Loucy (cell line): ENCODE measurements at regions not wholly inside any gene's neighbourhood (a gene's known extent, or its start where the extent isn't known, plus 50 kb on each side); places are given as distances from the start of the nearest gene placed in this dataset.

Source experiments
- H2AFZ ChIP-seq: fragments of 200-600 bp; sonication (generic); 2 replicates; pipeline ENCODE4 v1.6.0; 2016; ENCODE audit warnings: antibody characterized with exemption, mild to moderate bottlenecking, low read length, moderate library complexity
- H3F3A ChIP-seq: fragments of 200-600 bp; 2 replicates; pipeline ENCODE4 v1.6.0; 2016; ENCODE audit warnings: antibody characterized with exemption, low read depth, mild to moderate bottlenecking
- H3K27me3 ChIP-seq: fragments of 200-600 bp; sonication (generic); 2 replicates; pipeline ENCODE4 v1.6.1; 2014; ENCODE audit warnings: low read length, mild to moderate bottlenecking; ENCODE audit not compliant: insufficient read depth, poor library complexity, severe bottlenecking
- H3K36me3 ChIP-seq: fragments of 200-600 bp; sonication (generic); 2 replicates; pipeline ENCODE4 v1.6.1; 2016; ENCODE audit warnings: low read length; ENCODE audit not compliant: insufficient read depth
- H3K4me1 ChIP-seq: fragments of 200-600 bp; sonication (generic); 2 replicates; pipeline ENCODE4 v1.5.1; 2014; ENCODE audit warnings: low read length, mild to moderate bottlenecking; ENCODE audit not compliant: insufficient read depth, poor library complexity, severe bottlenecking
- H3K4me2 ChIP-seq: fragments of 200-600 bp; sonication (generic); 2 replicates; pipeline ENCODE4 v1.6.0; 2014; ENCODE audit warnings: antibody characterized with exemption, low read length, low read depth, mild to moderate bottlenecking; ENCODE audit not compliant: poor library complexity, severe bottlenecking
- H3K4me3 ChIP-seq: fragments of 200-600 bp; sonication (generic); 2 replicates; pipeline ENCODE4 v1.5.1; 2014; ENCODE audit warnings: low read length, mild to moderate bottlenecking, mixed read lengths; ENCODE audit not compliant: poor library complexity, severe bottlenecking
- H3K79me2 ChIP-seq: fragments of 200-600 bp; sonication (generic); 2 replicates; pipeline ENCODE4 v1.6.1; 2014; ENCODE audit warnings: low read length; ENCODE audit not compliant: insufficient read depth
- H3K9ac ChIP-seq: fragments of 200-600 bp; sonication (generic); 2 replicates; pipeline ENCODE4 v1.6.0; 2014; ENCODE audit warnings: mild to moderate bottlenecking, low read depth, low read length, moderate library complexity; ENCODE audit not compliant: poor library complexity, severe bottlenecking
- H3K9me2 ChIP-seq: fragments of 200-600 bp; sonication (generic); replicated peaks from 2 replicates; pipeline ENCODE4 v1.6.1; 2016; ENCODE audit warnings: low read depth, low read length, mixed read lengths
- H3K9me3 ChIP-seq: fragments of 200-600 bp; sonication (generic); 2 replicates; pipeline ENCODE4 v1.6.1; 2014; ENCODE audit warnings: mild to moderate bottlenecking, antibody characterized with exemption, low read length, low read depth; ENCODE audit not compliant: insufficient read depth
- H4K20me1 ChIP-seq: fragments of 200-600 bp; sonication (generic); 2 replicates; pipeline ENCODE4 v1.6.0; 2014; ENCODE audit warnings: antibody characterized with exemption, low read length, mild to moderate bottlenecking; ENCODE audit not compliant: insufficient read depth, poor library complexity, severe bottlenecking
- EZH2phosphoT487 ChIP-seq: fragments of 200-600 bp; IDR thresholded peaks from 2 replicates; pipeline ENCODE4 v1.6.1; 2018; ENCODE audit warnings: antibody characterized with exemption, mild to moderate bottlenecking, moderate library complexity, borderline replicate concordance
- TF ChIP-seq, protein P1 (sequence below): fragments of 200-600 bp; sonication (generic); conservative IDR thresholded peaks from 2 replicates; pipeline ENCODE4 v1.5.1; 2014; ENCODE audit warnings: mild to moderate bottlenecking, antibody characterized with exemption, low read length

DNA sequence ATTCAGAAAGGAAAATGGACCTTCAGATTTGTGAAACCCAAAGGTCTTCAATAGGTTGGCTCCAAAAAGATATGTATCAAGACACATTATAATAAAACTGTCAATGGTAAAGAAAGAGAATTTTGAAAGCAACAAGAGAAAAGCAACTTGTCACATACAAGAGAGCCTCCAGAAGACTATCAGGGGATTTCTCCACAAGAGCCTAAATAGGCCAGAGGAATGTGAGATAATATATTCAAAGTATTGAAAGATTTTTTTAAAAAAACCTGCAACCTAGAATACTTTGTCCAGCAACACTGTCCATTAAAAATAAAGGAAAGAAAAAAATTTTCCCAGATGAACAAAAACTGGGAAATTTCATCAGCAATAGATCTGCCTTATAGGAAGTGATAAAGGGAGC lies 869.6 kb upstream of the ADGRL2 start:
- Histone ChIP-seq H3K9ac (no peak overlapping the region), H3K27me3 (no peaks in the 10 kb centered on the region), H3K36me3 (no peaks in the 10 kb centered on the region), H3K4me2 (no peak overlapping the region), H3K4me1 (no peaks in the 10 kb centered on the region), H3K79me2 (no peaks in the 10 kb centered on the region), H2AFZ (no peak overlapping the region), H3K4me3 (no peak overlapping the region), H4K20me1 (no peaks in the 10 kb centered on the region), H3K9me3 (no peaks in the 10 kb centered on the region), H3F3A (no peaks in the 10 kb centered on the region), H3K9me2 (no peaks in the 10 kb centered on the region)
- TF ChIP-seq EZH2phosphoT487, result no peak
- TF ChIP-seq, protein P1, sequence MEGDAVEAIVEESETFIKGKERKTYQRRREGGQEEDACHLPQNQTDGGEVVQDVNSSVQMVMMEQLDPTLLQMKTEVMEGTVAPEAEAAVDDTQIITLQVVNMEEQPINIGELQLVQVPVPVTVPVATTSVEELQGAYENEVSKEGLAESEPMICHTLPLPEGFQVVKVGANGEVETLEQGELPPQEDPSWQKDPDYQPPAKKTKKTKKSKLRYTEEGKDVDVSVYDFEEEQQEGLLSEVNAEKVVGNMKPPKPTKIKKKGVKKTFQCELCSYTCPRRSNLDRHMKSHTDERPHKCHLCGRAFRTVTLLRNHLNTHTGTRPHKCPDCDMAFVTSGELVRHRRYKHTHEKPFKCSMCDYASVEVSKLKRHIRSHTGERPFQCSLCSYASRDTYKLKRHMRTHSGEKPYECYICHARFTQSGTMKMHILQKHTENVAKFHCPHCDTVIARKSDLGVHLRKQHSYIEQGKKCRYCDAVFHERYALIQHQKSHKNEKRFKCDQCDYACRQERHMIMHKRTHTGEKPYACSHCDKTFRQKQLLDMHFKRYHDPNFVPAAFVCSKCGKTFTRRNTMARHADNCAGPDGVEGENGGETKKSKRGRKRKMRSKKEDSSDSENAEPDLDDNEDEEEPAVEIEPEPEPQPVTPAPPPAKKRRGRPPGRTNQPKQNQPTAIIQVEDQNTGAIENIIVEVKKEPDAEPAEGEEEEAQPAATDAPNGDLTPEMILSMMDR, result no peak

DNA sequence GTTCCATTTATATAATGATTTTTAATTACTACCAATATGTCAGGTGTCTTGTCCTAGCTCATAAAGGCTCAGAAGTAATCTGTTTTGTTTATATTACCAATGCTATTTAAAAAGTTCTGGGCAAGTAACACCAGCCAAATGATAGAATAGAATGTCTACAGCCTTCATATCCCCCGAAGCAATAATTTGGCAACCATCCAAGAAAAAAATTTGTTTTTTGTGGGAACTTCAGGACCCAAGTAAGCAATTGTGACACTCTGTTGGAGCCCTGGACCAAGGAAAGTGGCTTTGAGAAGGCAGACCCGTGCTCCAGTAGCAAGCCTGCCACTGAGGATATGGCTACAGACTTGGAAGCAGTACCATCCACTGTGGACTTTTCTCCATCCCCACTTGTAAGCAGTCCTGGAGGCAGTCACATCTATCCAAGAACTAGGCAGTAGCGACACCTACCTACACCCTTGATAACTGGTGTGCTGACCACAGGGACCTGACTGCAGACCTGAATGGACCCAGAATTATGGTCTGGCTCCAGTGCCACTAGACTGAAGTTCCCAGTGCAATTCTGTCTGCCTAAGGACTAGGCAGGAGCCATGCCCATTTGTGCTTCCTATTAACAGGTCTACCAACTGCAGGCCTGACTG lies 870.7 kb upstream of the ADGRL2 start:
- H3F3A ChIP-seq, result no peaks in the 10 kb centered on the region
- TF ChIP-seq EZH2phosphoT487, result no peak
- TF ChIP-seq, protein P1, result no peak
- no peak overlapping the region for H3K4me3 ChIP-seq
- H3K36me3 ChIP-seq, result no peaks in the 10 kb centered on the region
- no peak overlapping the region for H3K9ac ChIP-seq
- H3K27me3 ChIP-seq, result no peaks in the 10 kb centered on the region
- no peaks in the 10 kb centered on the region for H3K79me2 ChIP-seq
- H3K4me2 ChIP-seq, result no peak overlapping the region
- H3K9me3 ChIP-seq, result no peaks in the 10 kb centered on the region
- H4K20me1 ChIP-seq, result no peaks in the 10 kb centered on the region
- no peaks in the 10 kb centered on the region for H3K9me2 ChIP-seq
- H3K4me1 ChIP-seq, result no peaks in the 10 kb centered on the region
- H2AFZ ChIP-seq, result no peak overlapping the region

DNA sequence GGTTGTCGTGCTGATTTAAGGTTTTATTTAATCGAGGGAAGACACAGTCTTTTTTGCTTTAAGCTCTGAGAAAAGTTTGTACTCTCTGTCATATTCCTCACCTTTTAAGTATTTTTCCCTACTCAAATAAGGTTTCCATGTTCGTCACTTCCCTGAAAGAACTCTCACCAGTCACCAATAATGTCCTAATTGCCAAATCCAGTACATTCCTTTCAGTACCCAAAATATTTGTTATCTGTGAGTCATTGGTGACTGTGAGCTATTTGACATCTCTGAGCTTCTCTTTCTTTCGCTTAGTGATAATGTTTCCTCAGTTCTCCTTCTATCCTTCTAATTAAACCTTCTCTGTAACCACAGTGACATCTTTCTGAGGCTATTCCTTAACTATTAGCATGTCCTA lies 874.2 kb upstream of the ADGRL2 start:
- Histone ChIP-seq H2AFZ (no peak overlapping the region), H3K79me2 (no peaks in the 10 kb centered on the region), H3K9ac (no peak overlapping the region), H3K4me2 (no peak overlapping the region), H3K27me3 (no peaks in the 10 kb centered on the region), H3K9me2 (no peaks in the 10 kb centered on the region), H3K9me3 (no peaks in the 10 kb centered on the region), H3F3A (no peaks in the 10 kb centered on the region), H3K4me3 (no peak overlapping the region), H3K36me3 (no peaks in the 10 kb centered on the region), H4K20me1 (no peaks in the 10 kb centered on the region), H3K4me1 (no peaks in the 10 kb centered on the region)
- TF ChIP-seq, protein P1, result no peak
- no peak for TF ChIP-seq EZH2phosphoT487
